AG09319 (cell line): ENCODE measurements at regions not wholly inside any gene's neighbourhood (a gene's known extent, or its start where the extent isn't known, plus 50 kb on each side); places are given as distances from the start of the nearest gene placed in this dataset.

Experiments
- DNase-seq: peaks from one replicate; pipeline ENCODE4 v3.0.0-alpha.2; 2010; ENCODE audit warnings: low read depth; ENCODE audit errors: extremely low read depth
- TF ChIP-seq, protein P1 (sequence below): IDR thresholded peaks from 2 replicates; pipeline ENCODE4 v1.5.1; 2011; ENCODE audit warnings: low read depth, mild to moderate bottlenecking, inconsistent platforms, low read length, moderate library complexity

DNA sequence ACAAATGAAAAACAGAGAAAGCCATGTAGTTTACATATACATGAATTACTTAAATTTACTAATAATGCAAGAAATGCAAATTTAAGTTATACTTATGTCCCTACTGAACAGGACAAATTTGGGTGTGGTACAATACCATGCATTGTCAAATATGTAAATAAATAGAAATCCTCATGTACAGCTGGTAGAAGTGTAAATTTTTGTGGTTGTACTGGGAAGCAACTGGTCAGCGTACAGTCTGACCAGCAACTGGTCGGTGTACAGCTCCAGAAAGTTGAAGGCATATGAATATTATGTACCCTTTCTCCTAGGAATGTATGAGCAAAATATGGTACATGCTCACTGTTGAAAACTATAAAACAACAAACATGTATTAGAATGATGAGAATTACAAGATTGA lies 93.9 kb upstream of the TMEM106B start:
- DNase-seq: no peak
- TF ChIP-seq, protein P1, sequence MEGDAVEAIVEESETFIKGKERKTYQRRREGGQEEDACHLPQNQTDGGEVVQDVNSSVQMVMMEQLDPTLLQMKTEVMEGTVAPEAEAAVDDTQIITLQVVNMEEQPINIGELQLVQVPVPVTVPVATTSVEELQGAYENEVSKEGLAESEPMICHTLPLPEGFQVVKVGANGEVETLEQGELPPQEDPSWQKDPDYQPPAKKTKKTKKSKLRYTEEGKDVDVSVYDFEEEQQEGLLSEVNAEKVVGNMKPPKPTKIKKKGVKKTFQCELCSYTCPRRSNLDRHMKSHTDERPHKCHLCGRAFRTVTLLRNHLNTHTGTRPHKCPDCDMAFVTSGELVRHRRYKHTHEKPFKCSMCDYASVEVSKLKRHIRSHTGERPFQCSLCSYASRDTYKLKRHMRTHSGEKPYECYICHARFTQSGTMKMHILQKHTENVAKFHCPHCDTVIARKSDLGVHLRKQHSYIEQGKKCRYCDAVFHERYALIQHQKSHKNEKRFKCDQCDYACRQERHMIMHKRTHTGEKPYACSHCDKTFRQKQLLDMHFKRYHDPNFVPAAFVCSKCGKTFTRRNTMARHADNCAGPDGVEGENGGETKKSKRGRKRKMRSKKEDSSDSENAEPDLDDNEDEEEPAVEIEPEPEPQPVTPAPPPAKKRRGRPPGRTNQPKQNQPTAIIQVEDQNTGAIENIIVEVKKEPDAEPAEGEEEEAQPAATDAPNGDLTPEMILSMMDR: no peak

GRCh38 chr7:12119620-12120303 lies 91.3 kb upstream of the TMEM106B start:
- TF ChIP-seq, protein P1: no peak
- no peak for DNase-seq

DNA sequence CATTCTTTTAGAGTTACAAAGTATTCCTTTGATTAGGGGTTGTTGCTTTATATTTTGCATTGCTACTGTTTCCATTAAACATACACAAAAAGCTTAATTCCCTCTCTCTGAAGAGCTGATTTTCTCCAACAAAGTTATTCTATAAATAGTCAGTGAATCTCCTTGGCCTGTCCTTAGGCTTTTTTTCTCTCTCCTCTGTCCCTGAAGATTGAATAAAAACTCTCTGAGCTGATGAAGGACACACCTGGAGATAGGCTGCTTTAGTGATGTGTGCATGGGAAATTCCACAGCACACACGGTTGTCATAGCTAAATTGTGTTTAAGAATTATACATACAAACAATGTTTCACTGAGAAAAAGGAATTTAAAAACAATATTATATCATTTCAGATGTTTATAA lies 90.5 kb upstream of the TMEM106B start:
- TF ChIP-seq, protein P1: no peak
- no peak for DNase-seq

DNA sequence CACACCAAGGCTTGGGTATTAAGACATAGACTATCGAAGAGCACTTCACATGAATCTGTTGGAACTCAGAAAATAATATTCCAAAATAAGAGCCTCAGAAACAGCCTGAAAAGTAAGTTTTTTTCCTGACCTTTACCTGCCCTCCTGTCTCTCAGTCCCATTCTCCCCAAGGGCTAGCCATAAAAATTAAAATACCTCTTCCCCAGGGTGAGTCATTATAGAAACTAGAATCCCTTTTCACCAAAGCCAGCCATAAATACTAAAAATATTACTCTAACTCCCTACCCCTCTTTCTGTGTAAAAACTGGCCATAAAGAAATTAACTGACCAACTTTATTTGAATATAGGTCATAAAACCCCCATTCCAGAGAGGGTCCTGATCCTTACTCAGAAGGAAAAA lies 87.9 kb upstream of the TMEM106B start:
- no peak for DNase-seq
- TF ChIP-seq, protein P1: no peak

- TF ChIP-seq, protein P1: no peak
- no peak for DNase-seq
Measured at GRCh38 chr7:12124028-12124427, 87.1 kb upstream of the TMEM106B start.

- TF ChIP-seq, protein P1: no peak
- DNase-seq: no peak
Measured at GRCh38 chr7:12127455-12127854, 83.6 kb upstream of the TMEM106B start.

GRCh38 chr7:12130609-12131008 lies 80.5 kb upstream of the TMEM106B start:
- DNase-seq: no peak
- TF ChIP-seq, protein P1: no peak
